Fibroblast of lung (primary cell): ENCODE measurements at regions not wholly inside any gene's neighbourhood (a gene's known extent, or its start where the extent isn't known, plus 50 kb on each side); places are given as distances from the start of the nearest gene placed in this dataset.

Source experiments
- CTCF ChIP-seq, 2 donors: IDR thresholded peaks in 1 of 2; conservative IDR thresholded peaks in 1 of 2; 1 replicate in 1 of 2; 2 replicates in 1 of 2; pipeline ENCODE4 v1.5.1; 2011 to 2012; ENCODE audit warnings: low read length in 2 of 2, control low read depth in 1 of 2, inconsistent platforms in 1 of 2, low read depth in 1 of 2, mild to moderate bottlenecking in 1 of 2
- EZH2 ChIP-seq: IDR thresholded peaks from 2 replicates; pipeline ENCODE4 v1.5.1; 2012; ENCODE audit warnings: low read length, control low read depth, mild to moderate bottlenecking; ENCODE audit errors: missing control alignments

- TF ChIP-seq CTCF (conservative IDR thresholded peaks at IDR 0.05 in 1 of 2, IDR thresholded peaks at IDR 0.05 in 1 of 2; ENCODE audit: low read depth in 1 of 2, low read length in 2 of 2) (no peak), EZH2 (no peak)
Observed at GRCh38 chr19:28244966-28245365, 968.0 kb downstream of the UQCRFS1 start.
